Neural cell (in vitro differentiated cells): ENCODE measurements at regions not wholly inside any gene's neighbourhood (a gene's known extent, or its start where the extent isn't known, plus 50 kb on each side); places are given as distances from the start of the nearest gene placed in this dataset.

Experiments
- H2AFZ ChIP-seq: fragments of 200-600, 300-800 bp; sonication (generic), shearing (Covaris generic); 2 replicates; pipeline ENCODE4 v1.6.0; 2014; ENCODE audit warnings: low read depth, mild to moderate bottlenecking, antibody characterized with exemption, low read length, moderate library complexity
- H3F3A ChIP-seq: fragments of 200-600 bp; shearing (Covaris generic); 2 replicates; pipeline ENCODE4 v1.6.1; 2016; ENCODE audit warnings: mild to moderate bottlenecking, moderate library complexity, mixed read lengths, antibody characterized with exemption, low read length; ENCODE audit not compliant: insufficient read depth, poor library complexity, severe bottlenecking
- H3K27ac ChIP-seq: fragments of 200-600, 300-800 bp; sonication (generic), shearing (Covaris generic); 2 replicates; pipeline ENCODE4 v1.5.1; 2014; ENCODE audit warnings: mild to moderate bottlenecking, low read length, moderate library complexity
- H3K27me3 ChIP-seq: fragments of 300-800, 200-600 bp; sonication (generic), shearing (Covaris generic); 2 replicates; pipeline ENCODE4 v1.6.0; 2014; ENCODE audit warnings: mild to moderate bottlenecking, low read depth, low read length, moderate library complexity; ENCODE audit not compliant: insufficient read depth
- H3K36me3 ChIP-seq: fragments of 300-800, 200-600 bp; sonication (generic), shearing (Covaris generic); 2 replicates; pipeline ENCODE4 v1.5.1; 2014; ENCODE audit warnings: mild to moderate bottlenecking, antibody characterized with exemption, low read length, moderate library complexity; ENCODE audit not compliant: insufficient read depth
- H3K4me2 ChIP-seq: fragments of 300-800, 200-600 bp; sonication (generic), shearing (Covaris generic); 2 replicates; pipeline ENCODE4 v1.6.0; 2014; ENCODE audit warnings: mild to moderate bottlenecking, low read length
- H3K4me3 ChIP-seq: fragments of 300-800, 200-600 bp; sonication (generic), shearing (Covaris generic); 2 replicates; pipeline ENCODE4 v1.5.1; 2014; ENCODE audit warnings: mild to moderate bottlenecking, low read length, moderate library complexity
- H3K79me2 ChIP-seq: fragments of 200-600 bp; shearing (Covaris generic); replicated peaks from 2 replicates; pipeline ENCODE4 v1.6.0; 2014; ENCODE audit warnings: mild to moderate bottlenecking, low read length, moderate library complexity; ENCODE audit not compliant: insufficient read depth
- H3K9ac ChIP-seq: fragments of 300-800, 200-600 bp; sonication (generic), shearing (Covaris generic); 2 replicates; pipeline ENCODE4 v1.6.1; 2016; ENCODE audit warnings: mild to moderate bottlenecking, low read length, mixed read lengths
- H3K9me2 ChIP-seq: fragments of 200-600 bp; shearing (Covaris generic); 2 replicates; pipeline ENCODE4 v1.6.1; 2016; ENCODE audit warnings: mild to moderate bottlenecking, low read length, mixed read lengths; ENCODE audit not compliant: insufficient read depth
- H3K9me3 ChIP-seq: fragments of 200-600, 300-800 bp; sonication (generic), shearing (Covaris generic); 2 replicates; pipeline ENCODE4 v1.6.1; 2016; ENCODE audit warnings: mild to moderate bottlenecking, mixed run types, low read length, moderate library complexity, mixed read lengths
- H4K20me1 ChIP-seq: fragments of 200-600 bp; shearing (Covaris generic); 2 replicates; pipeline ENCODE4 v1.6.1; 2016; ENCODE audit warnings: mild to moderate bottlenecking, mixed run types; ENCODE audit not compliant: insufficient read depth
- CTCF ChIP-seq: fragments of 450-650 bp; IDR thresholded peaks from 2 replicates; pipeline ENCODE4 v1.5.1; 2014; ENCODE audit warnings: antibody characterized with exemption, mild to moderate bottlenecking, moderate library complexity; ENCODE audit not compliant: poor library complexity, severe bottlenecking
- EP300 ChIP-seq: fragments of 450-650 bp; conservative IDR thresholded peaks from 2 replicates; pipeline ENCODE4 v1.6.1; 2014; ENCODE audit warnings: antibody characterized with exemption, mild to moderate bottlenecking, moderate library complexity; ENCODE audit not compliant: poor library complexity, severe bottlenecking
- EZH2 ChIP-seq: fragments of 200-600, 300-800 bp; shearing (Covaris generic), sonication (generic); IDR thresholded peaks from 2 replicates; pipeline ENCODE4 v1.6.1; 2014; ENCODE audit warnings: antibody characterized with exemption, low read length, borderline replicate concordance, mild to moderate bottlenecking; ENCODE audit not compliant: insufficient read depth, poor library complexity, severe bottlenecking
- MXI1 ChIP-seq: fragments of 450-650 bp; conservative IDR thresholded peaks from 2 replicates; pipeline ENCODE4 v1.6.1; 2014; ENCODE audit warnings: antibody characterized with exemption, mild to moderate bottlenecking; ENCODE audit not compliant: poor library complexity, severe bottlenecking
- POLR2AphosphoS5 ChIP-seq: IDR thresholded peaks from 2 replicates; pipeline ENCODE4 v1.6.1; 2012
- RAD21 ChIP-seq: fragments of 450-650 bp; conservative IDR thresholded peaks from 2 replicates; pipeline ENCODE4 v1.6.1; 2014; ENCODE audit warnings: antibody characterized with exemption, mild to moderate bottlenecking, moderate library complexity
- REST ChIP-seq: IDR thresholded peaks from 2 replicates; pipeline ENCODE4 v1.6.1; 2012; ENCODE audit warnings: borderline replicate concordance
- SMC3 ChIP-seq: fragments of 450-650 bp; conservative IDR thresholded peaks from 2 replicates; pipeline ENCODE4 v1.6.1; 2014; ENCODE audit warnings: antibody characterized with exemption, mild to moderate bottlenecking, moderate library complexity; ENCODE audit not compliant: poor library complexity
- TAF1 ChIP-seq: IDR thresholded peaks from 2 replicates; pipeline ENCODE4 v1.6.1; 2012; ENCODE audit warnings: low read depth

- Histone ChIP-seq H3K9me2 (no peaks in the 10 kb centered on the region), H3K4me2 (no peak overlapping the region), H3K27me3 (no peaks in the 10 kb centered on the region), H2AFZ (no peak overlapping the region), H3K9ac (no peak overlapping the region), H3K27ac (no peak overlapping the region), H3K9me3 (no peaks in the 10 kb centered on the region), H4K20me1 (no peaks in the 10 kb centered on the region), H3K79me2 (no peaks in the 10 kb centered on the region), H3F3A (no peaks in the 10 kb centered on the region), H3K4me3 (no peak overlapping the region), H3K36me3 (no peaks in the 10 kb centered on the region)
- TF ChIP-seq SMC3 (no peak), EP300 (no peak)
Observed at GRCh38 chr4:188432328-188432727, 293.1 kb downstream of the TRIML1 start.

- no peaks in the 10 kb centered on the region for H3K9me2 ChIP-seq
- H4K20me1 ChIP-seq: no peaks in the 10 kb centered on the region
- TF ChIP-seq EZH2 (no peak), MXI1 (no peak), RAD21 (no peak), EP300 (no peak), CTCF (no peak), POLR2AphosphoS5 (no peak), TAF1 (no peak), SMC3 (no peak), REST (no peak)
- H3K4me2 ChIP-seq: no peak overlapping the region
- no peaks in the 10 kb centered on the region for H3K27me3 ChIP-seq
- no peak overlapping the region for H2AFZ ChIP-seq
- no peak overlapping the region for H3K4me3 ChIP-seq
- H3K9me3 ChIP-seq: no peaks in the 10 kb centered on the region
- no peak overlapping the region for H3K27ac ChIP-seq
- no peaks in the 10 kb centered on the region for H3K79me2 ChIP-seq
- H3K36me3 ChIP-seq: no peaks in the 10 kb centered on the region
- no peak overlapping the region for H3K9ac ChIP-seq
- no peaks in the 10 kb centered on the region for H3F3A ChIP-seq
Observed at GRCh38 chr4:188433741-188434315, 294.6 kb downstream of the TRIML1 start.
